Hematopoietic multipotent progenitor cell treated with erythropoietin and hydrocortisone succinate and interleukin-3 and kit ligand, for 17 days (in vitro differentiated cells): ENCODE measurements at regions not wholly inside any gene's neighbourhood (a gene's known extent, or its start where the extent isn't known, plus 50 kb on each side); places are given as distances from the start of the nearest gene placed in this dataset.

Experiments used
- DNase-seq: peaks from one replicate; pipeline ENCODE4 v3.0.0-alpha.2; 2015; ENCODE audit warnings: low spot score

DNA sequence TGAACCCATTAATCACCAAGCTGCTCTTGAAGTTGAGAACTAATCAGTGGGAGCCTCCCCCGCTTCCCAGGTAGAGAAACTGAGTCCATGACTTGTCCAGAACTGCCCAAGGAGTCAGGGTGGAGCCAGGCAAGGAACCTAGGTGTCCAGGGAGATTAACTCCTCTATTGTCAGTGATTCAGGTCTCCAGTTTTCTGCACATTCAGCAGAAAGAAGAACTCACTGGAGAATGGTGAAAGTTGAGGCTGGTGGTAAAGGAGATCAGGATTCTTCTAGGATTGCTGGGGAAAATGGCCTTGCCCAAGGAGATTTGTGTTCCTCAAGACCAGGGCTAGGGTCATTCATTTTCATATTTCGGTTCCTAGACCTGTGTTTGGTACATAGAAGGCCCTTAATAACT, 87.2 kb upstream of the CISTR start:
- no peak for DNase-seq

DNA sequence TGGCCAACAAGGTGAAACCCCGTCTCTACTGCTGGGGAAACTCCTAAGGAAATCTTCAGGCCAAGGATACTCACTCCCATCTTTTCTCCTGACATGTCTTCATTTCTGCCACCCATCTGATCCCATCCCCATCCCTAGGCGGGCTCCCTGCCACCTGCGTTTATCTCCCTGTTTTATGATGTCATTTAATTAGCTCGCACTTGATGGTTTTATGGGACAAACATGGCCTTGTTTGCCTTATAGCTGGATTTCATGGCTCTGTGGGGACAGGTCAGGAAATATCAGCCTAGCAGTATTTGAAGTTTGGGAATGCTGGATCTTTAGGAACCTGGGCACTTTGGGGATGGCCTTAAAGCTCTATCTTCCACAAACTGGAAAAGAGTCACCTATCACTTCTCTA, 88.5 kb upstream of the CISTR start:
- no peak for DNase-seq

DNA sequence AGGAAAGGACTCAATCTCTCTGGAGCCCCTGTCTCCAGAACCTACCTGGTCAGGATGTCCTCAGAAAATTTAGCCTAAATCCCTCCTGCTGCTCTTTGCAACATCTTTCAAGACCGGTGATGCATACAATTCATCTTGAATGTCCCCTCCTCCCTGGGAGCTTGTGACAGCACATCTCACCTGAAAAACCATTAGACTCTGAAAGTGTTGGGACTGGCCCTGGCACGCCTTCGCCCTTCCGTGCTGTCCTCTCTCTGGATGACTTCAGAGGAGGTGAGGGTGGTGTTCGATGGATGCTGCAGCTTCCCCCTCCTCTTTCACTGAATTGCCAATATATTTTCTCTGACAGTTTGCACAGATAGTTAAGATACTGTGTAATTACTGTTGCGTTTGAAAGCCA, 90.9 kb upstream of the CISTR start:
- DNase-seq = no peak

DNA sequence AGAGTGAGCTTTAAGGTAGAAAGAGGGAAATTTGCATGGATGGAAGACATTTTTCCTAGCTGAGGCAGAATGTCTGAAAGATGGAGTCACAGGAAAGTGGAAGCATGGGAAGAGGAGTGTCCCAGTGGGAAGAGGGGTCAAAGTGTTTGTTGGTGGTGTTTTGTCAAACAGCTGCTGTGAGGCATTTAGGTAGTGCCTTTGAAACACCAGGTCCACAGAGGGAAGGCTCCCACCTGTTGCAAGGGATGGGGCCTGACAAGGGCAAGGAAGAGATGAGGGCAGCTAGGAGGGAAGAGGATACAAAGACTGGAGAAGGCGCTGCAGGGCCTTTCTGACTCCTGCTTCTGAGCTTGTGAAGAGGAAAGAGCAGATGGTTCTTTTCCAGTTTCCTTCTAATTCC, 91.8 kb upstream of the CISTR start:
- no peak for DNase-seq

DNA sequence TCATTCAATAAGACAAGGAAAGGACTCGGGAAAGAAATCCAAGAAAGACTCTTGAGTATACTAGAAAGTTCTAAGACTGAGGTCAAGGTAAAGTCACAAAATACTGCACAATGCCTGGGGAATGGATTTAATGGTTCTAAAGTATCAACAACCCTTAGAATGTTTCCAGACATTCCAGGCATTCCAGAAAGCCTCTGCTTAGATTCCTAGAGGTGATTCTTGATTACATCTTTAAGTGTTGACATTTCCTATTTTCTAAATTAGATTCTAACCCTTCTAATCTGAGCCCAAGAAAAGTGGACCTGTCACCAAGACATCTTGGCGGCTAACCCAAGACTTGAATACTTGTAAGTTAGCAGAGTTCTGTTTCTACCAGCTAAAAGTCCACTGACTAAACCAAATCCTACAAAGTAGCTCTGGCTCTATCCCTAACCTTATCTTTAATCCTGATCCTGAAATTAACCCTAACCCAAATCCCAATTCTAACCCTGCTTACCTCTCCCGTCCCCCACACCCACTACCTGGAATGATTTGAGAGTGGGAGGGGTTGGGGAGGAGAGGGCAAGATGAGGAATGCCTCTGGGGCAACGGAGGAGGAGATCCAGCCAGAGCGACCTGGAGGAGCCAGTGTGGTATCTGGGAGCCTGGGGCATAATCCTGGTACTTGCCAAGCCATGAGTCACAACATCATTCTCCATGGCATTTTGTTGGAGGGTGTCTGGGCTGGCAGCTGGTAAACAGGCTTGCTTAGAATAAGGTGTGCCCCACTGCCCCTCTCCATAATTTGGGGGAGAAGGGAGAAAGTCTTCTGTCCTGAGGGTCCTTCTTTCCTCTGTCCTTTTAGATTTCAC, 93.4 kb upstream of the HOXC13 start:
- no peak for DNase-seq

DNA sequence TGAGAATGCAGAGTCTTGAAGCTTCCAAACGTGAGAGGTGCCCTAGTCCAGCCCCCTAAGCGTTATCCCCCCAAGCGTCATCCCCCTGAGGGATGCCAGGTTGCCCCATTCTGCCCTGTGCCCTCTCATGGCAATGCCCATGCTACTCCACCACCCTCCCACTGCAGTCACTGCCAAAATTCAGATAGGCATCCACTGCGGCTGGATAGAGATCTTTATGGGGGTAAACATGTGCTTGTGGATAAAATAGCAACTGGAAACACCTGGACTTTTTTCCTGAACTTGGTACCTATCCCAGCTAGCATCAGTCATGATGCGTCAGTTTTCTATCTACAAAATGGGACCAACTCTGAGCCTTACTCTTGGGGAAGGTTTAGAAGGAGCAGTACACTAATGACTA, 92.7 kb upstream of the HOXC13 start:
- DNase-seq = no peak

DNA sequence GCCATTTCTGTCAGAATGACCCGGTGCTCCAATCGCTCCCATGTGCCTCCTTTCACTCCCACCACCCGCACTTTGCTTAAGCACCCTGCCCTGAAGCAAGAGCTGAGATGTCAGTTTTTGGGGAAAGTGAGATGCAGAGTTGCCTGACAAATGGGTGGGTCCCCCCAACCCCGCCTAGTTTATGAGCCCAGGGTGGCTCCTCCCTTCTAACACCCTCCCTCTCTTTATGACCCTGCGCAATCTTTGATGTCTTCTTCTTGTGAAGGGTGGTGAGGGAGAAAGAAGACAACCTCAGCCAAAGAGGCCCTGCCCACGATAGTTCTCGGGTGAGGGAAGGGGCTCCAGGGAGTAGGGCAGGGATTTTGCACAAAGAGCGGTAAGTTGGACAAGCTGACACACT, 89.5 kb upstream of the HOXC13 start:
- DNase-seq = no peak

DNA sequence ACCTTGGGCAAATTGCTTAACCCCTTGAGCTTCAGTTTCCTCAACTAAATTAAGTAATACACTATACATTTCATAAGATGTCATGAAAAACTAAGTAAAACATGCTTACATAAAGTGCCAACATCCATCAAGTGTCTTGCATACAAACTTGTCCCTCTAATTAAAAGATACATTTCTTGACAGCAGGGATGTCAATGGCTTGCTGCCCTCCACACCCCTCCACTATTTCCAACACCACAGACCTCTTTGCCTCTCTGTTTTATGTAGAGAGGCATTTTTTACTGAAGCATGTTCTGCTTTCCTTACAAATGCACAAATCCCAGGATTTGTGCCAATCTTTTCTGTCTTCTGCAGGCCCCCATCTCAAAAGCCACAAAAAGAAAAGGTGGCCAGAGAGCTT, 89.0 kb upstream of the HOXC13 start:
- DNase-seq = no peak

DNA sequence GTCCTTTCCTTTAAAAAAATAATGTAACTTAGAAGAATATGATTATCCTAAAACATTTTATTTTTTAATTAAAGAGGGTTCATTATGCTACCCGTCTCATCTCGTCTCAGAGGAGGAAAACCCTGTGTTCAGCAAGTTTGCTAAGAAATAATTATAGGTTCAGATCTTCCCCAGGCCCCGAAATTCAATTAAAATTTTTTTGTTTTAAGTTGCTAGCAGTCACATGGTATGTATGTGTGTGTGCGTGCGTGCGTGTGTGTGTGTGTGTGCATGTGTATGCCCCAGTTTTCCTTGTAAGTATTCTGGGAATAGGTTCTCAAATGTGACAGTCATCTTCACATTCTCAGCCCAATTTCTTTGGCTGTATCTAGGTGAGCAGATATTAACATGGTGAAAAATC, 86.6 kb upstream of the HOXC13 start:
- DNase-seq = no peak

DNA sequence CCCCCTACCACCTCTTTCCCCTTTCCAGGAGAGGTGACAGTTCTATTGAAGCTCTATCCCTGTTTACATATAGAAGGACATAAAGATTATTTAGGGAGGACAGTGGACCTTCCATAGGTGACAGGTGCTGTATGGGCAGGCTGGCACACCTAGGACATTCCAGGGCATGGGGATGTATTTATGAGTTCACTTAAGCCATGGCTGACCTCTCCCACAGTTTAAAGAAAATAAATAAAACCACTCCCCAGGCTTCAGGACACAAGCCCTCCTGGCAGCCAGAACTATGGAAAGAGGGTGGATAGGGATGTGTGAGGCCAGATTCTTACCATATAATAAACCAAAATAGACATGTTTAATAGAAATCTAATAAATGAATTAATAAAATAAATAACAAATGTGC, 85.6 kb upstream of the HOXC13 start:
- DNase-seq = no peak

DNA sequence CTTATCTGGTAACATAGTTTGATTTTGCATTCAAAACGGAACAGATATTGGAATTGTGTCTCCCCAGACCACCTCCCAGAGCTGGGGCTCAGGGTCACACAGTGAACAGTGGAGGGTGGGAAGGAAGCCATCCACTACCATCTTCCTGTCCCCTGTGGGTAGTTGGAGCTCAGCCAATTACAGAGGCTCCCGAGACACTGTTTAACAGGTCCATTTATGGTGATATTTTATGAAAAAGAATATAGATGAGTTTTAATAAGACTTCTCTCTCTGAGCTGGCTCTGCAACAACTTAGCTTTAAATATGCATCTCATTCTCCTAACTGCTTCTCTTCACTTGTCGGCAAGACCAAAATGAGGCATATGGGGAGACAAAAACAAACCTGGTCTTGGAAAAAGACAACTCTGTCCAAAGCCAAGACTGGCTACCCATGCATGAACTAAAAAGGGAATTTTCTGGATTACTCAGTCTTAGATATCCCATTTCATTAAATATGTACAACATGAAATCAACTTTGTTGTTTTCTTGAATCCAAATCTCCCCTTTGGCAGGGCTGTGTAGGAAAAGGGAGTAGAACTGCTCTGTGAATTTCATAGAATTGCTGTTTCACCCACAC, 83.8 kb upstream of the HOXC13 start:
- DNase-seq = no peak

DNA sequence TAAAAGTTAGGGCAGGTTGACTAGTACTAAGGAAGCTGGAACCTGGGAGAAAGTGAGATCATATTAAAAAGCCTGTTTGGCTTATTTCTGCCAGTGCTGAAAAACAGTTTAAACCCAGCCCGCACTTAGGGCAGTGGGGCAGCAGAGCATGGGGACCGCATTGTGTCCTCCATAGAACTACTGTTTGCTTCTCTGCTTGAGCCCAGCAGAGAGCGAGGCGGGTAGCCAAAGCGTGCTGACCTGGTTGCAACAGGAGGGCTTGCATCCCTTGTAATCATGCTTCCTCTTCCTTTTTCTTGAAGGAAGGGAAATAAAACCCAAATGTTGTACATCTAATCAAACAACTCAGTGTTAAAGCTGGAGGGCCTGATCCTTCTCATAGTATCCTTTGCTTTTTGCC, 82.5 kb upstream of the HOXC13 start:
- no peak for DNase-seq

DNA sequence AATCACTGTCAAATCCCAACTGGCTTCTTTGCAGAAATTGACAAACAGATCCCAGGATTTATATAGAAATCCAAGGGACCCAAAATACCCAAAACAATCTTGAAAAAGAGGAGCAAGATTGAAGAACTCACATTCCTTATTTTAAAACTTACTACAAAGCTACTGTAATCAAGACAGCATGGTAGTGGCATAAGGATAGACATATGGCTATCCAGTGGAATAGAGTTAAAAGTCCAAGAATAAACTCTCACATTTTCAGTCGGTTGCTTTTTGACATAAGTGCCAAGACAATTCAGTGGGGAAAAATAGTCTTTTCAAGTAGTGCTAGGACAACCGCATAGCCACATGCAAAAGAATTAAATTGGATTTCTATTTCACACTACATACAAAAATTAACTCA, 81.0 kb upstream of the HOXC13 start:
- no peak for DNase-seq

DNA sequence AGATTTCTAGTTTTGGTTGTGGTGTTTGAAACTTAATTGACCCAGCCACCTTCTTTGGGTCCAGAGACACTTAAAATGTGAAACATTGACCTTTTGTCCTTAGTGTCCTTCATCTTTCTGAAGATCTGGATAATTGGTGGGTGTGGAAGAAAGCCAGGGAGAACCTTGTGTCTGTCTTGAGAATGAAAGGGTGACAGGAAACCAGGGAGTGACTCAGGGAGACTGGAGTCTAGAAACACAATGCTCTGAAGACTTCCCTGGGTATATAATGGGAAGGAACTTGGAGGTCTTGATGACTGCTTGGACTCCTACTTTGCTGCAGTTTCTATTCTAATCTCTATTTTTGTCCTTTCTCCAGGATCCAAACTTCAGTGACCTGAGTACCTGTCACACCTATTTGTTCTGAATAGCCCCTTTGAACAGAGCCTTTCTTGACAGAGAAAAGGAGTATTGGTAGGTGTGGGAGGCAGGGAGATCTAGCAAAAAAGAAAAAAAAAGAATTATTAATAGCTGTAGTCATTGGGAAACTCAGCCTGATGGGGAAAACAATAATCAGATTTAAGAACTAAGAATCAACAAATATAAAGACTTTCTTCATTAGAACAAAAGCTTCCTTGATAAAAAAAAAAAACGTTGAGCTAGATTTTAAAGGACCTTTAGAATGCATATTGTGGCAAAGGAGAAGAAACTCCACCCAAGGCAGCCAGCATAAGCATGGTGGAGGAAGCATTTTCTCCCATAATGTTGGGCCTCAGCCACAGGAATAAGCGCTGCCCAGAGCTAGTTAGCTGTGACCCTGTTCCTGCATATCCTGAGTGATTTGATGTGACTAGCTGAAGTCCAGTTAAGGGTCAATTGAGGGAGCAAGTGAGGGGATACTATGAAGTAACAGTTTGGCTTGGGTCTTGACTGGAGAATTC, 77.9 kb upstream of the HOXC13 start:
- no peak for DNase-seq

DNA sequence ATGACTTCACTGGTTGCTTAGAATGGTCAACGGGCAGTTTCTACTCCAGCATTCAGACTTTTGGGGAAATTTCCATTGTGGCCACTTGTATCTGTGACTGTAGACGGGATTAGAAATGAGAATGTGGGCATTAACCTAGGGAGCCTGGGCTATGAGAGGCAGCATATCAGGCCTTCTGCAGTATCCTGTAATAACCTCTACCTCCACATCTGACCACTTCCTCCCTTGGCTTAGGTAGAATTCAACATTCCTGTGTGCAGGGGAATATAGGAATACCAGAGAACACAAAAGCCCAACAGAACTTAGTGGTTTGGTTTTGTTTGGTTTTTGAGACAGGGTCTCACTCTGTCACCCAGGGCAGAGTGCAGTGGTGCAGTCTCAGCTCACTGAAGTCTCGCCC, 76.4 kb upstream of the HOXC13 start:
- DNase-seq = no peak

DNA sequence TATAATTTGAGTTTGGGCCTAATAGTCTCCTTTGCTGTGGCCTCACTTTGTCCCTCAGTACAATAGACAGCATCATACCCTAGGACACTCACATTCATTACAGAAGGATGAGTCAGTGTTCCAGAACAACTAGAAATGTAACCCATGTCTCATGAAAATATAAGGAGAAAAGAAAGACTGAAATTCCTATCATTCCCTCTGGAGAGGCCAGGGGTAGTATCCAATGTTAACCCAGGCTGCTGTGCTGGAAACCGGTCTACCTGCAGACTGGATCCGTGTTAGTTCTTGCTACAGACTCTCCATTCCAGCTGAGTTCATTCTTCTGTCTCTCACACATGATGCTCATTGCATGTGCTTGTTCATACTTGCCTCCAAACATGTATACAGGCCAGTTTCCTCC, 75.8 kb upstream of the HOXC13 start:
- no peak for DNase-seq

DNA sequence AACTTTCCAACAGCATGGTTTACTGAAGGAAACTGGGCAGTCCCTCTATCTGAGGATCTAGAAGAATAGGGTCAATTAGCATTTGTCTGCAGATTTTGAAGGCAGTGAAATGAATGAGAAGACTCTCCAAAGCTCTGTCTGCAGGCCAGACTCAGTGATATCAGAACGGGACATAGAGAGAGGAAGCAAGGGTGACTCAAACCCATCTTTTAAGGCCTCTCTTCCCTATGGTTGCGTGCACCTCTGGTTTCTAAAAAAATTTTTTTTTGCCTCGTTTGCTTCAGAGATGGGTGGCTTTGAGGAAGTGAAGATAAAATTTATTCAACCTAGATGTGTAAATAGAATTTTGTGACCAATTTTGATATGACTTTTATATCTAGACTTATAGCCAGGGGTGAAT, 71.9 kb upstream of the HOXC13 start:
- DNase-seq = no peak

DNA sequence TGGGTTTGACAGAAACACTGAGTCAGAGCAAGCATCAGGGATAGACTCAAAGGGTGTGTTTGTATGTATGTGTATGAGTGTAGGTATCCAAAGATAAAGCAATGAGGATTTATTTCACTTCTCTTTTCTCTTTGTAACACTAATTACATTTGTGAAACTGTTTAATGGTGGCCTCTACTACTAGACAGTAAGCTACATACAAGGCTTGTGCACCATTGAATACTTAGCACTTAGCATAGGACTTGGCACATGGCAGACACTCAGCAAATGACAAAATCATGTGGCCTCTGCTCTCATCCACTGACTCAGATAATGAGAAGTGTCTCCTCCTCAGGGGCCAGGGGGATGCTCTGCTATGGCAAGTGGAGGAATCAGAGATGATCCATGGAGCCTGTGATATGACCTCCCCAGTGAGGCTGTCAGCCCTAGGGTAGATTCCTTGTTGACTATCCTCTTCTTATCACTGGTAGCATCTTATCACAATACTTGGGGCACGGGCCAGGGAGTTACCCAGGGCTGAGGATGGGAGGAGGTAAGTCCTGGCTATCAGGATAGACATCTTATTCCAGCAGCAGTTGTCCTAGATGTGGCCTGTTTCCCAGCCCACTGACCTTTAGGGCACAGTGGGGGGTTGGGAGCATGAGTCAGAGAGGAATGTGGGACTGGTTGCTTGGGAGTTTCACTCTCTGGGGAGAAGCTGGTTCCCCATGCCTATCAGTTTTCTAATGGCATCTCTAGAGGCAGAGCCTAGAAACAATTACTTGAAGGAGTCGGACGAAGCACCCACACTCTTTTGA, 71.2 kb upstream of the HOXC13 start:
- no peak for DNase-seq

DNA sequence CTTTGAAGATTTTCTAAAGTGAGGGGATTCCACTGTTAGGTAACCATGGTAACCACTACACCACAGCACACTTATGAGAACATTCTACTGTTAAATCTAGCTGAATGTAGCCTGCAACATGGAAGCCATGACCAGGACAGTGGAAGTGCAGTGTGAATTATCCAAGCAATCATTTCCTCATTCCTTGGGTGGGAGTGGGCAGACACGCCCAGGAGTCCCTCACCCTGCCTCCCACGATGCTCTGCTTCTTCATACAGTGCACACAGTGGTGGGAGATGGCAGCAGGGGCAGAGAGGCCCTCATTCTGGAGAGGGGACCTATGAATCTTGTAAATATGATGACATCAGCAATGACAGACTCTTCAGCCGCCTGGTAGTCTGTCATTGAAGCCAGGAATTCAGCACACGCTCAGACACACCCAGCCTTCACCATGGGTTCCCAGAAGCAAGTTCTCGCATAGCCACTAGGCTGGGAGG, 70.1 kb upstream of the HOXC13 start:
- no peak for DNase-seq

DNA sequence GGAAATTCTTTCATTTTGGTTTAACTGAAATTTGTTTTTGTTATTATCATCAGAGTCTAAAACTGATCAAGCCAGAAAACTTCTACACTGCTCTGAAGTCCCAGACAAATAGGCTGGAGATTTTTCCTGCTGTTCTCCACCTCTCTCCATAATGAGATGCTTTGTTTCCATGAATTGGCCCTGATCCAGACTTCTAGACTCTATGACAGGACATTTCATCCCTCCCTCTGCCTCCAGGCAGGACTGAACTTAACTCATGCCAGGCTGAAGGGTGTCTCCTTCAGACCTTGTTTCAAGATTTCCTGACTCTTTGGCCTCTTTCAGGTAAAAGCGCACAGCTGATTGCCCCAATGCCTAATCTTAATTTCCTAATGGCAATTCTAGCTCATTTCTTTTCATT, 69.1 kb upstream of the HOXC13 start:
- no peak for DNase-seq

DNA sequence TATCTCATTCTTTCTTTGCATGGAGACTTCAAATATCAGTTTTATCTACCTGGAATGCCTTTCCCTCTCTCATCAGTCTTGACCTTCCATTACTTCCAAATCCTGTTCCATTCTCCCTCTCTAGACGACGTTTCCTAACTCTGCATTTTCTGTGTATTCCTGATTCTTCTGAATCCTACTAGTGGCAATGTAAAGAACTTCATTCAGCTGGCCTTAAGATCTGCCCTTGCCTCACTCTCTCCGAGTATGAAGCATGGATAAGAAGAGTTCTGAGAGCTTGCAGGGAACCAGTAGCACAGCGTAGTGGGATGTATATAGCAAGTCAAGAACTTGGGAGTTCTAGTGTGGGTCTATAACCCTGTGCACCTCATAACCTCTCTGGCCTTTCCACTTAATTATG, 68.5 kb upstream of the HOXC13 start:
- DNase-seq = no peak

DNA sequence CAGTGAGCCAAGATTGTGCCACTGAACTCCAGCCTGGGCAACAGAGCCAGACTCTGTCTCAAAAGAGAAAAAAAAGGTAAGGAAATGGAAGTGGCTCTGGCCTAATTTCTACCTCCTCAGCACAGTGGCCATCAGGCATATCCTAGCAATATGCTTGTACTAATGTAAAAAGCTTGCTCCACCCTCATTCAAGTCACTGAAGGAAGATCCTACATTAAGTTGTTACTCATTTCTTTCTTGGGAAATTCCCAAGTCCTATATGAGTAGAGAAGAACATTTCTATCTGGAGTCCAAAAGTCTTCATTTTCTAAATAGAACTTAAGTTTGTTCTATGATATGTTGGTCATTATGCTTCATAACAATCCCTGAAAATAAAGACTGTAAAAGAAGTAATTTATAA, 67.3 kb upstream of the HOXC13 start:
- no peak for DNase-seq
